ENCODE measurements at regions not wholly inside any gene's neighbourhood (a gene's known extent, or its start where the extent isn't known, plus 50 kb on each side); places are given as distances from the start of the nearest gene placed in this dataset.
"Not testable (repeated sequence)": the region's sequence is repeated elsewhere in the genome, so short reads cannot be mapped to it uniquely, and the experiment has no call there.

GRCh38 chr17:54177606-54178308 is 355.0 kb downstream of the KIF2B start:
- in situ Hi-C loops (cut with HindIII; ENCODE audit: low sequenced_read_pairs): no loop called here

GRCh38 chr17:54180950-54181349 is 358.2 kb downstream of the KIF2B start:
- in situ Hi-C loops (cut with HindIII; ENCODE audit: low sequenced_read_pairs): no loop called here

GRCh38 chr17:54191261-54191660 is 368.5 kb downstream of the KIF2B start:
- in situ Hi-C loops (cut with HindIII; ENCODE audit: low sequenced_read_pairs): no loop called here

GRCh38 chr17:54194268-54194667 is 371.5 kb downstream of the KIF2B start:
- in situ Hi-C loops (cut with HindIII; ENCODE audit: low sequenced_read_pairs): no loop called here

GRCh38 chr17:54196751-54197150 is 374.0 kb downstream of the KIF2B start:
- in situ Hi-C loops (cut with HindIII; ENCODE audit: low sequenced_read_pairs): no loop called here

GRCh38 chr17:54201380-54201779 is 378.7 kb downstream of the KIF2B start:
- in situ Hi-C loops (cut with HindIII; ENCODE audit: low sequenced_read_pairs): not testable (repeated sequence)

GRCh38 chr17:54220829-54221228 is 398.1 kb downstream of the KIF2B start:
- in situ Hi-C loops (cut with HindIII; ENCODE audit: low sequenced_read_pairs): no loop called here

- in situ Hi-C loops (cut with HindIII; ENCODE audit: low sequenced_read_pairs): no loop called here
Measured at GRCh38 chr17:54221499-54221898, 398.8 kb downstream of the KIF2B start.

GRCh38 chr17:54235571-54235970 is 412.8 kb downstream of the KIF2B start:
- in situ Hi-C loops (cut with HindIII; ENCODE audit: low sequenced_read_pairs): no loop called here

- in situ Hi-C loops (cut with HindIII; ENCODE audit: low sequenced_read_pairs): no loop called here
Measured at GRCh38 chr17:54237911-54238515, 415.3 kb downstream of the KIF2B start.

- in situ Hi-C loops (cut with HindIII; ENCODE audit: low sequenced_read_pairs): no loop called here
Measured at GRCh38 chr17:54239291-54239690, 416.6 kb downstream of the KIF2B start.

GRCh38 chr17:54255696-54256095 is 433.0 kb downstream of the KIF2B start:
- in situ Hi-C loops (cut with HindIII; ENCODE audit: low sequenced_read_pairs): no loop called here

- in situ Hi-C loops (cut with HindIII; ENCODE audit: low sequenced_read_pairs): no loop called here
Measured at GRCh38 chr17:54256401-54256929, 433.7 kb downstream of the KIF2B start.

GRCh38 chr17:54257440-54257839 is 434.7 kb downstream of the KIF2B start:
- in situ Hi-C loops (cut with HindIII; ENCODE audit: low sequenced_read_pairs): no loop called here

GRCh38 chr17:54259476-54259875 is 436.7 kb downstream of the KIF2B start:
- in situ Hi-C loops (cut with HindIII; ENCODE audit: low sequenced_read_pairs): no loop called here

- in situ Hi-C loops (cut with HindIII; ENCODE audit: low sequenced_read_pairs): no loop called here
Measured at GRCh38 chr17:54261465-54261864, 438.7 kb downstream of the KIF2B start.

GRCh38 chr17:54269881-54270280 is 447.2 kb downstream of the KIF2B start:
- in situ Hi-C loops (cut with HindIII; ENCODE audit: low sequenced_read_pairs): no loop called here

GRCh38 chr17:54270499-54270898 is 447.8 kb downstream of the KIF2B start:
- in situ Hi-C loops (cut with HindIII; ENCODE audit: low sequenced_read_pairs): no loop called here

- in situ Hi-C loops (cut with HindIII; ENCODE audit: low sequenced_read_pairs): no loop called here
Measured at GRCh38 chr17:54277868-54278267, 455.1 kb downstream of the KIF2B start.

GRCh38 chr17:54280741-54281140 is 458.0 kb downstream of the KIF2B start:
- in situ Hi-C loops (cut with HindIII; ENCODE audit: low sequenced_read_pairs): no loop called here

GRCh38 chr17:54282886-54283285 is 460.2 kb downstream of the KIF2B start:
- in situ Hi-C loops (cut with HindIII; ENCODE audit: low sequenced_read_pairs): no loop called here

GRCh38 chr17:54307351-54307750 is 484.6 kb downstream of the KIF2B start:
- in situ Hi-C loops (cut with HindIII; ENCODE audit: low sequenced_read_pairs): no loop called here
